ENCODE measurements at regions not wholly inside any gene's neighbourhood (a gene's known extent, or its start where the extent isn't known, plus 50 kb on each side); places are given as distances from the start of the nearest gene placed in this dataset.

DNA sequence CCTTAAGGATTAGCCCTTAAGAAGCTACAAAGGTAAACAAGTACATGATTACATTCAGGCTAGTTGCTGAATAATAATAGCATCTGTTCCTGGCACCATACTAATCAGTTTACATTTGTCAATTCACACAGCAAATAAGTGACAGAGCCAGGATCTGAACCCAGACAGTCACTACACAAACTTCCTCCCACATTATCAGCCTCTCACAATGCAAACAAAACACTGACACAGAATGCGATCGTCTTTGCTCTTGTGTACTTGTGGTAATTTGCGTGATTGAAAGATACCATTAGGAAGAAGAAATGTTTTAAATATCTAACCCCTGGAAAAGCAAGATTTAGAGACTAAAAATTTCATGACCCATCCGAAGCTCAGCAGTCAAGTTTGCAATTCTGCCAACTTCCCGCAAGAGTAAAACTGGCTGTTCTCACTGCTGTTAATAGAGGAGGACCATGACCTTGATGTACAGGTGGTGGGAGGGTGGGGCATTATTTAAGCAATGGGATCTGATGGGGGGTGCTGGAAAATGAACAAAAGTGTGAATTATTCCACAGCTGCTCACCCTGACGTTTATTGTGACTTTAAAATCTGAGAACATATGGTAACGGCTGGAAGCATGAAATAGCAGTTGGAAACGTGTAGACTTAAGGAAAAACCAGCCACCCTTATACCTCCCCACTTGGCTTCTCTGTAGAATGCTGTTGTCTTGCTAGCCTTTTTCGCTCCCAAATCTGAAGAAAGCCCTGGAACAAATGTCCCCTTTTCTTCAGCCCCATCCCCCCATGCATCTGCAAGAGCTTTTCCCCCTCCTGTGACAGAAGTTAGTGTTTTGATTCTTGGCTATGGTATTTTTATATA is 95.3 kb upstream of the ARMC2 start:
- no peak for DNase-seq

DNA sequence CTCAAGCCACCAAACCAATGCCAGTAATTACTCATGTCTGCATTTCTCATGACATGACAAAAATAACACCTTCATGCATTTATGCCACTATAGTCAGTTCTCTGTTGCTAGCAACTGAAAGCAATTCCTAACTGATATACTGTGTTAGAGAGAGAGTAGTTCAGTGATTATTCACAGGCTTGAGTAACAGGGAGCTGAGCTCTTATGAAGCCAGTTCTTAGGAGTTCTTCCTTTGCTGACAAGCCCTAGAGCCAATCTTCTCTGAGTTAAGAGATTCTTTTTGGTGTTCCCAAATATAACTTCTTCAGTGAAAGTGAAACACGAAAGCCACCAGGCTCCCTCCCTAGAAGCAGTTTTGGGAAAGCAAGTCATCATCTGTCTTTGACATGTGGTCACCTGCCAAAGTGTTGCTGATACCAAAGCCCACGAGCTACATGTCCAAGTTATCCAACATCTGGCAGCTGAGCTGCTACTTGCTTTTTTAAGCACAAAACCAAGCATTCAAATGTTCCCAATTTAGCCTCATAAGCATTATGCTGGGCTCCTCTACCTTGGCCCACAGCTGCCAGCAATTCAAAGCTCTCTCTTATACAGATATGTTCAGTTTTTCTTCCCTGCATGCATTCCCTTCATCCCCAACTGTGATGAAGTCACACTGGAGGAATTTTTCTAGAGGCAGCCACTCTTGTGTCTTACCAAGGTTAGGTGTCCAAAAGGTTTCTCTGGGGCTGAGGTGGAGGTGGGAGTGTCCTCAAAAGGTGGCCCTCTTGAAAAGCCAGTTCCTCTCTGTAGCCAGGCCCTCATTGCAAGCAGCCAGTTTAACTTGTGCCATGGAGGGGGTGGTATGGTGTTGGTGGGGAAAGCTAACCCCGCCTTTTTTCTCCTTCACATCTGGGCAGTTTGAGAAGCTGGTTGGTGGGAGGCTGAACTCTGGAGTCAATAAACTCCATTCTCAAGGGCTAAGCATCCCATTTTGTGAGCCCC is 92.7 kb upstream of the ARMC2 start:
- DNase-seq, result no peak

DNA sequence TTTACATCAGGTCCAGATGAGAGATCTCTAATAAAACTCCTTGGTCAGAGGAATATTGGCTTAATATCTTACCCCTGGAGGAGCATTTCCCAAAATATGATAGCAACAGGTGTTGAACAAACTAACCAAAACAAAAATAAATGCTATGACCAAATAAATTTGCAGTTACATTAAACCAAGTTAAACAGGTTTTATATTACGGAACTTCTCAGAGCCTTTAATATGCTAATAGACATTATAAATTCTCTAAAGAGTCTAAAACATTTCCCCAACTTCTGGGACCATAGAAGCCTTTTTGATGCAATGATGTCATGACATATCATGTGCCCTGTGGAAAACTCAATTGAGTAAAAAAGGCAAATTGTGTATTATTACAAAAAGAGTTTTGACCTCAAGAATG is 90.9 kb upstream of the ARMC2 start:
- no peak for DNase-seq

DNA sequence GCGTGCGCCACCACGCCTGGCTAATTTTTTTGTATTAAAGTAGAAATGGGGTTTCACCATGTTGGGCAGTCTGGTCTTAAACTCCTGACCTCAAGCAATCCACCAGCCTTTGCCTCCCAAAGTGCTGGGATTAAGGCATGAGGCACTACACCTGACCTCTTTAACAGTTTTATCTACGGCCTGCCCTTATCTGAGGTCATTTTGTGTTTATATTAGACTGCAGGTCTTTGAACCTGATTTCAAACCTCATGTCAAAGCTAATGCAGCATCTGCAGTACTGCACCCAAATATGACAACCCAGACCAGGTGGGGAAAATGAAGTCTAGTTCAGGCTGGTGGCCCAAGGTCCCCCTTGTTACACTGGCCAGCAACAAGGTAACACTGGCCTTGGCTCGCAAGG is 89.3 kb upstream of the ARMC2 start:
- DNase-seq, result no peak

GRCh38 chr6:108760126-108761050 is 87.8 kb upstream of the ARMC2 start:
- no peak for DNase-seq

DNA sequence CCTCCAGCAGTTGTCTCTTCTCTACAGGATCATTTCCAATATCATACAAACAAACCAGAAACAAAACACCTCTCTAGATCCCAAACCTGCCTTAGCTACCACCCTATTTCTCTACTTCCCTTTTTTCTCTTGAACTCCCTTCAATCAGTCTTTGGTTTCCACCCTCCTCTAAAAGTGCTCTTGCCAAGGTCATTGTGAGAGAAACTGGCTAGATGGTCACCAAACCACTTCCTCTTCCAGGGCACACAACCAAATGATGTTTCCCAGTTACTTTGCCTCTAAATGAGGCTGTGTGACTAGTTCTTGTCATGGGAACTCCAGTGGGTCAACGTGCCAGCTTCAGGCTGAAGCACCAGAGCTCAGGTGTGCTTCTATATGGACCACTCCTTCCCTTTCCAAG is 85.8 kb upstream of the ARMC2 start:
- DNase-seq, result no peak

- no peak for DNase-seq
Measured at GRCh38 chr6:108763931-108764579, 84.2 kb upstream of the ARMC2 start.

GRCh38 chr6:108764580-108764950 is 83.7 kb upstream of the ARMC2 start:
- no peak for DNase-seq

DNA sequence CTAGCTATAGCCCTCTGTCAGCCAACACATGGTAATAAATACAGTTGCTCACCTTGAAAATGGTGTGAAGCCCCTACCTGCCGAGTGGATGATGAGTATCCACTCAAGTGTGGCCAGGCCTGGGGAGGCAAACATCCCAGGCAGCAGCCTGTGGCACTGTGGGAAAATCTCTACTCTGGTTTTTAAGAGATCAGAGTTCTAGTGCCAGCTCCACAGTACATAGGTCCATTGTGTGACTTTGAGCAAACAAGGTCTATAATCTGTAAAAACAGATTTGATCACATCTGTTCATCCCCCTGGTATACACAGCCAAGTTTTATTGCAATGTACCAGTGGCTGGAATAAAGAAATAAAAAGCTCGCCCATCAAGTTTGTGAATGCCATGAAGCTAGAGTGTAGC is 82.7 kb upstream of the ARMC2 start:
- no peak for DNase-seq

GRCh38 chr6:108766419-108766818 is 81.8 kb upstream of the ARMC2 start:
- no peak for DNase-seq

GRCh38 chr6:108766886-108767285 is 81.3 kb upstream of the ARMC2 start:
- no peak for DNase-seq

DNA sequence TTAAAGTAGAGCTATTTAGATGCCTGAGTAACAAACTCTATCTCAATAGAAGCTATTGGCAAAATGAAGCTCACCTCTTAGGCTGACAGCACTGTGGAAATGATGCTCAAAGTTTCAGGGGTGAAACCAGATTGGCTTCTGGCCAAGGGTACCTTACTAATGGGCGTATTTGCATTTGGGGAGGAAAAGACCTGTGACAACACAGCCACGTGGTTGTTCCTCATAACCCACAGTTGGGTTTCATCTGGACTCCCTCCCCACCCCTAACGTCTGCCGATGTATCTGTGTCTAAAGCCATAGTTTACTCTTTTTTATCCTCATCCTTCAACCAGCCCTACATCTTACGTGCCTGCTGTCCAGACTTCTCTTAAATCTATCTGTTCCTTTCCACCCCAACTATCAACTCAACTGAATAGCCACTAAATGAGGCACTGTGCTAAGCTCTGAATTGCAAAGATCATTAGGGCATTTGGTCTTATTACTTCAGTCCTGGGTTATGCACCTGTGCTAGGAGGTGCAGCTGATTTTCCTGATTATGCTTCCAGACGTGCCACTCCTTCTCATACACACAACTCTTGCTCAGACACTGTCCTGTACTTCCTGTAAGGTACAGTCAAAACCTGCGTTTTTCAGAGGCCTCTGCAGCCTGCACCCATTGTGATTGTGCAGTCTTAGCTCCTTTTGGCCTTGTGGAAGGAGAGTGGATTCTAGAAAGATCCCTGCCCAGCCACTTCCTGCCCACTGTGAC is 80.6 kb upstream of the ARMC2 start:
- DNase-seq, result no peak

DNA sequence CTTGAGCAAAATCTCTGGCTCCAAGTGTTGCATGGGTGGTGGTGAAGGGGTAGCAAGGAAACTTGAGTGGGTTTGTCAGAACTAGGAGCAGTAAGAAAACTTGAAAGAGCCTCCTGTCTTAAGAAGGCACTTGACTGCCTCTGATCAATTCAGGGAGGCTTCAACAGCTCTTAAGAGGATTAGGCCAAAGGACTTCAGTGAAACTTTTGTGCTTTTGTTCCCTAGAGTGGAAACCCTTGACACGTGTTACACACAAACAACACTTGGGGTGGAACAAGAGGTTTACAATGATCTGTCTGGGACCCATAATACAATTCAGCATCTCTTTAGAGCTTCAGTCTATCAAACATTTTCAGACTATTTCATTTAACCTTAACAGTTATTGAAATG is 80.1 kb upstream of the ARMC2 start:
- no peak for DNase-seq

- DNase-seq, result no peak
Measured at GRCh38 chr6:108768792-108769524, 79.3 kb upstream of the ARMC2 start.

DNA sequence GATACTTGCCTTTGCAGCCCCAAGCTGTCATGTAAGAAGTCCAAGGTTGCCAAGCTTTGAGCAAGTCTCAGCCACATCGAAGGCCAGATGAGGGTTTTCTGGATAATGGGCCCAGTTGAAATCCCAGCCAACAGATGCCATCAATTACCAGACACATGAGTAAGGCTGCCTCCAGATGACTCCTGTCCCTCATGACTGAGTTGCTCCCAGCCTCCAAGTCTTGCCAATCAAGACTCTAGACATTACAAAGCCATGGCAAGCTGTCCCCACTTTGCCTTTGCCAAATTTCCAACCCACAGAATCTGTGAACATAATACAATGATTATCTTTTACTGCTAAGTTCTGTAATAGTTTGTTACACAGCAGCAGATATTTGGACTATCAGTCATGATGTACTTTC is 76.8 kb upstream of the ARMC2 start:
- DNase-seq, result no peak

- DNase-seq, result no peak
Measured at GRCh38 chr6:108774555-108774954, 73.7 kb upstream of the ARMC2 start.

DNA sequence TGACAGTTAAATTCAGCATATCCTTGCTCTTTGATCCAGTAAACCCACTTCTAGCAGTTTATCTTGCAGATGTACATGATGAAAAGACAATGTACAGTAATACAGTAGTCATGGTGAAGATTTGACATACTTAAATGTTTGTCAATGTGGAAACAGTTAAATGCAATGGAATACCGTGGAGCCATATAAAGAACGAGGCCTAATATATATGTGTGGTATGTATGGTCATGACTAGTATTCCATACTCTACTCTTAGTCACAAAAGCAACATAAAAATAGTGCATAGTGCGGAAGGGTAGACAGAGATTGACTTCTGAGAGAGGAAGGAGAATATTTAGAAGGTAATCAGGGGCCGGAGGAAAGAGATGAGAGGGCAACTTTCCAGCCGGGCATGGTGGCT is 70.7 kb upstream of the ARMC2 start:
- DNase-seq, result no peak

- DNase-seq, result no peak
Measured at GRCh38 chr6:108778421-108779186, 69.6 kb upstream of the ARMC2 start.

- DNase-seq, result no peak
Measured at GRCh38 chr6:108779536-108780275, 68.5 kb upstream of the ARMC2 start.
